ENCODE measurements at regions not wholly inside any gene's neighbourhood (a gene's known extent, or its start where the extent isn't known, plus 50 kb on each side); places are given as distances from the start of the nearest gene placed in this dataset.

GRCh38 chr5:96058084-96058483, 96.4 kb upstream of the ELL2 start:
- ChIA-PET CTCF (no interaction called here), POLR2A (no interaction called here)
- Histone ChIP-seq H3K36me3 (ENCODE audit: control insufficient read depth in 2 of 2, extremely low read depth in 1 of 2, insufficient read depth in 2 of 2, low read length in 2 of 2) (no peaks in the 10 kb centered on the region), H3K27ac (ENCODE audit: insufficient read depth, low read depth, low read length) (no peak overlapping the region), H3K9ac (replicated peaks; ENCODE audit: extremely low read depth, insufficient read depth, low read length) (no peak overlapping the region), H4K20me1 (replicated peaks; ENCODE audit: control insufficient read depth, extremely low read depth, insufficient read depth, low read length) (no peaks in the 10 kb centered on the region), H3K4me1 (ENCODE audit: control insufficient read depth, extremely low read depth, insufficient read depth, low read length) (no peaks in the 10 kb centered on the region), H3K9me1 (replicated peaks; ENCODE audit: control insufficient read depth, extremely low read depth, insufficient read depth, low read length) (no peaks in the 10 kb centered on the region), H3K9me3 (replicated peaks; ENCODE audit: control insufficient read depth, insufficient read depth, low read length) (no peaks in the 10 kb centered on the region), H3K4me3 (replicated peaks in 1 of 3; ENCODE audit: insufficient read depth in 1 of 3, low read depth in 1 of 3, low read length in 3 of 3) (no peak overlapping the region), H2AFZ (ENCODE audit: low read depth, low read length) (no peak overlapping the region), H3K79me2 (ENCODE audit: control insufficient read depth, insufficient read depth, low read length) (no peaks in the 10 kb centered on the region), H3K27me3 (ENCODE audit: control insufficient read depth in 2 of 2, insufficient read depth in 2 of 2, low read length in 2 of 2) (no peaks in the 10 kb centered on the region), H3K4me2 (ENCODE audit: insufficient read depth, low read length) (no peak overlapping the region)
- dilution Hi-C loops (cut with MboI; ENCODE audit: extremely low pct_ligation_motif_present, low sequenced_read_pairs): no loop called here
- intact Hi-C loops (cut with micrococcal nuclease): no loop called here
- TF ChIP-seq JUN (IDR thresholded peaks at IDR 0.05; ENCODE audit: borderline replicate concordance, insufficient read depth, insufficient read length, low read depth) (no peak), GATA2 (IDR thresholded peaks at IDR 0.05; ENCODE audit: insufficient read depth, insufficient read length, low read depth, low read length) (no peak), FOS (IDR thresholded peaks at IDR 0.05; ENCODE audit: borderline replicate concordance, insufficient read depth, low read length) (no peak), POLR2A (IDR thresholded peaks at IDR 0.05; ENCODE audit: low read depth, low read length) (no peak), CTCF (IDR thresholded peaks at IDR 0.05; ENCODE audit: extremely low read depth in 1 of 2, insufficient read depth in 1 of 2, low read depth in 1 of 2, low read length in 2 of 2) (no peak), MAX (IDR thresholded peaks at IDR 0.05; ENCODE audit: insufficient read depth, insufficient read length) (no peak), EZH2 (IDR thresholded peaks at IDR 0.05; ENCODE audit: borderline replicate concordance, low read depth, low read length, severe bottlenecking) (no peak), POLR2AphosphoS5 (IDR thresholded peaks at IDR 0.05; ENCODE audit: insufficient read depth, low read depth, low read length) (no peak), MYC (IDR thresholded peaks at IDR 0.05; ENCODE audit: low read depth, low read length) (no peak)
- DNase-seq (ENCODE audit: low read depth, low spot score) (no peak), FAIRE-seq (no peak)
- BruUV-seq (replicated peaks): no TSS peak
